ENCODE measurements at regions not wholly inside any gene's neighbourhood (a gene's known extent, or its start where the extent isn't known, plus 50 kb on each side); places are given as distances from the start of the nearest gene placed in this dataset.

- TF ChIP-seq EZH2 (IDR thresholded peaks at IDR 0.05; ENCODE audit: borderline replicate concordance, low read depth, low read length, poor library complexity, severe bottlenecking) (no peak), CTCF (conservative IDR thresholded peaks at IDR 0.05; ENCODE audit: low read depth, low read length) (no peak)
- H3K27ac ChIP-seq (ENCODE audit: low read depth, low read length, poor library complexity, severe bottlenecking) = no peak overlapping the region
- H3K4me3 ChIP-seq (ENCODE audit: low read depth, low read length, poor library complexity, severe bottlenecking) = no peak overlapping the region
- H3K9me3 ChIP-seq (ENCODE audit: low read depth, low read length, poor library complexity, severe bottlenecking) = no peaks in the 10 kb centered on the region
- no TSS peak for BruUV-seq (replicated peaks)
- no peak for DNase-seq (ENCODE audit: low spot score)
- ChIA-PET CTCF (no interaction called here), POLR2A (ENCODE audit: low non-redundant PET) (no interaction called here)
- H3K36me3 ChIP-seq (ENCODE audit: insufficient read depth, low read length, poor library complexity, severe bottlenecking) = no peaks in the 10 kb centered on the region
- no peaks in the 10 kb centered on the region for H3K4me1 ChIP-seq (ENCODE audit: insufficient read depth, low read length, poor library complexity, severe bottlenecking)
- no peaks in the 10 kb centered on the region for H3K27me3 ChIP-seq (replicated peaks; ENCODE audit: insufficient read depth, low read depth, low read length, poor library complexity)
- intact Hi-C loops (cut with micrococcal nuclease; ENCODE audit: unreplicated experiment) = no loop called here
These were observed 177.9 kb upstream of the MAP3K1 start for GRCh38 chr5:56637321-56637920.

DNA sequence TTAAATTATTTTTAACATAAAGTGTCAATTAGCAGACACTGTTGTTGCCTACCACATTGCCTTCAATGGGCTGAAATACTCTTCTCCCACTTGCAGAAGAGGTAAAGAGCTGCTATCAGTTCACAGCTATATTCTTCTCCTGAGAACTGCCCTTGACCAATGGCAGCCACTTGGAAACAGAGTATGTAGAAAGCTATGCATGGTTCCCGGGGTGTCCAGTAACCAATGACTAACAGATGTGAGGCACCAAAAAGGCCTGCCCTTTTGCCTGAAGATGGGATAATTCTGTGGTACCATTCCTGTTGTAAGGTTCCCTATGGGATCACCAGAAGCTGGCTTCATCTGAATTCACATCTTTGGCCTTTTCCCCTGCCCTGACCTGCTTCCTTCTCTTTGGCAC is 181.4 kb upstream of the MAP3K1 start:
- Histone ChIP-seq H3K4me3 (ENCODE audit: low read depth, low read length, poor library complexity, severe bottlenecking) (no peak overlapping the region), H3K9me3 (ENCODE audit: low read depth, low read length, poor library complexity, severe bottlenecking) (no peaks in the 10 kb centered on the region), H3K27me3 (replicated peaks; ENCODE audit: insufficient read depth, low read depth, low read length, poor library complexity) (no peaks in the 10 kb centered on the region), H3K4me1 (ENCODE audit: insufficient read depth, low read length, poor library complexity, severe bottlenecking) (no peaks in the 10 kb centered on the region), H3K36me3 (ENCODE audit: insufficient read depth, low read length, poor library complexity, severe bottlenecking) (no peaks in the 10 kb centered on the region), H3K27ac (ENCODE audit: low read depth, low read length, poor library complexity, severe bottlenecking) (no peak overlapping the region)
- ChIA-PET CTCF (no interaction called here), POLR2A (ENCODE audit: low non-redundant PET) (no interaction called here)
- DNase-seq (ENCODE audit: low spot score) = no peak
- TF ChIP-seq EZH2 (IDR thresholded peaks at IDR 0.05; ENCODE audit: borderline replicate concordance, low read depth, low read length, poor library complexity, severe bottlenecking) (no peak), CTCF (conservative IDR thresholded peaks at IDR 0.05; ENCODE audit: low read depth, low read length) (no peak)
- intact Hi-C loops (cut with micrococcal nuclease; ENCODE audit: unreplicated experiment) = no loop called here
- no TSS peak for BruUV-seq (replicated peaks)

DNA sequence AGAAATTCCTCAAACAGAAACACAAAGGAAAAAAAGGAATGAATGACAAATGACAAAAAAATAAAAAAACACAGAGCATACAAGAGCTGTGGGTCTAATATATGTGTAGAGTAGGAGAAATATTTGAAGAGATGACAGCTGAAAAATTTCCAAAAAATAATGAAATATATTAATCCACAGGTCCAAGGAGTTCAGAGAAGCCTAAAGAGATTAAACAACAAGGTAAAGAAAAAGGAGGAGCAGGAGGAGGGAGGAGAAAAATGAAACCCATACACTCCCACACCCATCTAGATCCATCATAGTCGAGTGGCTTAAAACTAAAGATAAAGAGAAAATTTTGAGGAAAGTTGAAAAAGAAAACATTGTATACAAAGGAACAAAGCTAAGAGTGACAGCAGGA is 182.4 kb upstream of the MAP3K1 start:
- intact Hi-C loops (cut with micrococcal nuclease; ENCODE audit: unreplicated experiment) = no loop called here
- Histone ChIP-seq H3K27ac (ENCODE audit: low read depth, low read length, poor library complexity, severe bottlenecking) (no peak overlapping the region), H3K4me1 (ENCODE audit: insufficient read depth, low read length, poor library complexity, severe bottlenecking) (no peaks in the 10 kb centered on the region), H3K27me3 (replicated peaks; ENCODE audit: insufficient read depth, low read depth, low read length, poor library complexity) (no peaks in the 10 kb centered on the region), H3K36me3 (ENCODE audit: insufficient read depth, low read length, poor library complexity, severe bottlenecking) (no peaks in the 10 kb centered on the region), H3K9me3 (ENCODE audit: low read depth, low read length, poor library complexity, severe bottlenecking) (no peaks in the 10 kb centered on the region), H3K4me3 (ENCODE audit: low read depth, low read length, poor library complexity, severe bottlenecking) (no peak overlapping the region)
- CTCF ChIA-PET = no interaction called here
- POLR2A ChIA-PET (ENCODE audit: low non-redundant PET) = no interaction called here
- BruUV-seq (replicated peaks) = no TSS peak
- TF ChIP-seq CTCF (conservative IDR thresholded peaks at IDR 0.05; ENCODE audit: low read depth, low read length) (no peak), EZH2 (IDR thresholded peaks at IDR 0.05; ENCODE audit: borderline replicate concordance, low read depth, low read length, poor library complexity, severe bottlenecking) (no peak)
- no peak for DNase-seq (ENCODE audit: low spot score)
